GM12892 (cell line): ENCODE measurements at regions not wholly inside any gene's neighbourhood (a gene's known extent, or its start where the extent isn't known, plus 50 kb on each side); places are given as distances from the start of the nearest gene placed in this dataset.

Experiments used
- DNase-seq: peaks from one replicate; pipeline ENCODE4 v3.0.0; 2011; ENCODE audit not compliant: insufficient read length
- FAIRE-seq: peaks from 2 replicates; lab custom pipeline; 2011; peaks lifted over from hg19 to GRCh38; lab: Jason Lieb, UNC
- POLR2A ChIP-seq: IDR thresholded peaks from 2 replicates; pipeline ENCODE4 v1.6.1; 2011; ENCODE audit warnings: low read depth, low read length, control low read depth
- POLR2AphosphoS5 ChIP-seq: IDR thresholded peaks from 2 replicates; pipeline ENCODE4 v1.6.1; 2011; ENCODE audit warnings: low read depth, low read length, control low read depth
- TAF1 ChIP-seq: IDR thresholded peaks from 2 replicates; pipeline ENCODE4 v1.6.1; 2011; ENCODE audit warnings: low read depth, mild to moderate bottlenecking, control low read depth, low read length, borderline replicate concordance

DNA sequence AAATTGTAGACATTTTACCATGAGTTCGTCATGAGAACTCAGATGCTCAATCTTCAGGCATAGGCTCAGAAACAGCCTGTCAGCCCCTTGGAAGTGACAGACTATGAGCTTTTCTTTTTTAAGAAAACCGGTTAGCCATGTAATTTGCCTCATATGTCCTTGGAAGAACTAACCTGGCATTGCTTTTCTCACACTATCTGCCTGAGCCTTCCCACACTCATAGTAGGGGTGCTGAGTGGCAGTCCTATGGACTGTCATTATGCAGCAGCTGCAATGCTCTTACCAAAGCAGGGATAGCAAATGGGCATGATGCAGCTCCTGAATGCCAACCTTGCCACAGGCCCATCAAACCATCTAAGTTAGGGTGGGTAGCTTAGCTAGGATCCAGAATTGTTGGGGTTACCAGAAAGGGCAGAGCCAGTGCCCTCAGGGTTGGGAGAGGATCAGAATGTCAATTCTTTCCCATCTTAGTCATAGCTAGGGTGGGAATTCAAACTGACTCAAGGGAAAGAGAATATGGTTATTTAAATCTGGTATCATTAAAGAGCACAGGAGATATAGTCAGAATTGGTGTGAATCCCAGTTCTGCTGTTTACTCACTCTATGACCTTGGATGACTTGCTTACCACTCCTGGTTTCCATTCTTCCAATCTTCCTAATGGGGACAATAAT, 230.6 kb upstream of the CPEB2 start:
- TF ChIP-seq POLR2A, result no peak
- TF ChIP-seq TAF1, result no peak
- TF ChIP-seq POLR2AphosphoS5, result no peak
- FAIRE-seq (no peak), DNase-seq (no peak)

DNA sequence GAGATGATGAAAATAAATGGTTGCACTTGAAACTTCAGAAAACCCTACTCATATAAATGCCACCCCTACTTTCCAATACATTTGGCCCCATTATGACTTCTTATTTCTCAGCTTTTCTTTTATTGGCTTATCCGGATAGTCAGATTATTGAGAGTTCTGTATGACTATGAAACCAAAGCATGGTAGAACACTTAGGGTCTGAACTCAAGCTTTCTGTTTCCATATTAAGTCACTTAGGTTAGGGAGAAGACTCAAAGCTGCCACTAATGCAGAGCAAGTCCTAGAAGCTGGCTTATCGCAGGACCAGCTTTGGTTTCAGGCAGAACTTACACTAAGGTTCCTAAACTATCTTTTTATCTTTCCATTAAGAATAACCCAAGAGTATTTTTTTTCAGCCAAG, 229.9 kb upstream of the CPEB2 start:
- DNase-seq, result no peak
- FAIRE-seq, result no peak
- no peak for TF ChIP-seq TAF1
- no peak for TF ChIP-seq POLR2AphosphoS5
- no peak for TF ChIP-seq POLR2A

DNA sequence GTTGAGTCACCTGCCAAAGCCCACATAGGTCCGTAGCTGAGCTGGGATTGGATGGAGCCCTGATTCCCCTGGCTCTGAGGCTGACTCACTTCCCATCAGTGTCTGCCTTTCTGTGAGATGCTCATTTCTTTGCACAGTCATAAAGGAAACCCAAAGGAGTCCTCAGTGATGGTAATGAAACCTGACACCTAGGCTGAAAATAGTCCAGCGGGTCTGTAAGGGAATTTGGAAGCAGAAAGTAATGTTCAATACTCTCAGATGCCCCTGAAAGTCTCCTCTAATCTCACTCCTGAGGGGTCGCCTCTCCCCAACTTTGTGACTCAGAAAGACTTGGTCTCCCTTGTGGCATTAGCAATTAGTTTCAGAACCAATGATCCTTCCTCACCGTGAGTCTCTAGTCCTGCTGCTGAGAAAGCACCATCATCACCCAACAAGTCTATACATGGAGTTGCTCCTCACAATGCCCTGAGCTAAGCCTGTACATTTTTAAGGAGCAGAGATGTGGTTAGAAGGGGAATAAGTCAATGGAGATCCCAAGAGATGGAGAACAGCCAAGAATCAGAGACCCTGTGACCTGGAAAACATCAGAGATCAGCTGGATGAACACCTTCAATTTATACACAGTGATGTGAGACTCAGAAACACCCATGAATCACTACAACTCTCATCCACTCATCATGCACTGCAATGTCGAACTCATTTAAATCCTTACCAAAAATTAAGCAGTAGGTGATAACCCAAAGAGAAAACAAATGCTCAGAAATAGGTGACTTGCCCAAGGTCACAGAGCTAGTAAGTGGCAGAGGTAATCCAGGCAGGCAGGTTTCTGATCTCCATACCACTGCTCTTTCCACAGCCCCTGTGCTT, 219.0 kb upstream of the CPEB2 start:
- no peak for TF ChIP-seq TAF1
- no peak for TF ChIP-seq POLR2A
- no peak for TF ChIP-seq POLR2AphosphoS5
- no peak for DNase-seq
- FAIRE-seq, result peak; percentile 85

GRCh38 chr4:14787221-14787620, 215.1 kb upstream of the CPEB2 start:
- FAIRE-seq (no peak), DNase-seq (no peak)
- no peak for TF ChIP-seq POLR2A

DNA sequence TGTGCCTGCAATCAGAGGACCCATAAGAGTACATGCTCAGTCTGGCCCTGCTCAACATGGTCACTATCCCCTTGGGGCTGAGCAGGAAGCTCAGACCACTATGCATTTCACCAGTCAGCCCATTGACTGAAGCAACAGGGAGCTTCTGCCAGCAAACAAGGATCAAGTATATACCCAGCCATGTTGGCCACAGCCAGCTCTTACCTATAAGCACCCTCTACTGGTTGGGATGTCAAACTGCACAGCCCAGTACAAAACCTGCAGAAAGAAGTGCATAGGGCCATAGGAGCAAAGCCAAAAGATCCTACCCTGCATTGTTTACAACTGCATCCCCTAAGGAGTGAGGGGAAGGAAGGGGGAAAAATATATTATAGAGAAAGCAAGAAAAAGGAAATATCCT, 214.4 kb upstream of the CPEB2 start:
- no peak for FAIRE-seq
- TF ChIP-seq POLR2AphosphoS5 (no peak), POLR2A (no peak), TAF1 (no peak)
- no peak for DNase-seq

- TF ChIP-seq TAF1 (no peak), POLR2AphosphoS5 (no peak)
- no peak for DNase-seq
- FAIRE-seq, result no peak
Observed at GRCh38 chr4:14790494-14790893, 211.8 kb upstream of the CPEB2 start.

DNA sequence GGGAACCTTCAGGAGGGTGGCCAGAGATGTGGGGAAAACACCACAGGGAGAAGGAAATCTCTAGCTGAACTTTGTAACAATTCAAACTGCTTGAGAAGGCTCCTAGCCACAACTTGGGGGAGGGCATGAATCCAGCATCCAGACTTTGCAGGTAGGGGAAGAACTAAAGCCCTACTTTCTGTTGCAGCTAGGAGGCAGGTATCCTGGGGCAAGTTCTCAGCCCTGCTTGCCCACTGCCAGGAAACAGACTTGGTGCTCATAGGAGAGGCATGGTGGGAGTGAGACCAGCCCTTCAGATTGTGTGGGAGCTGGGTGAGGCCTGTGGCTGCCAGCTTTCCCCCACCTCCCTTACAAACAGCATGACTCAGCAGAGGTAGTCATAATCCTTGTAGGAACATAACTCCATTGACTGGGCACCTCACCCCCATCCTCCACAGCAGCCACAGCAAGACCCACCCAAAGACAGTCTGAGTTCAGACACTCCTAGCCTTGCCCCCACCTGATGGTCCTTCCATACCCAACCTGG, 209.5 kb upstream of the CPEB2 start:
- TF ChIP-seq POLR2A, result no peak
- TF ChIP-seq POLR2AphosphoS5, result no peak
- no peak for TF ChIP-seq TAF1
- FAIRE-seq (no peak), DNase-seq (no peak)

DNA sequence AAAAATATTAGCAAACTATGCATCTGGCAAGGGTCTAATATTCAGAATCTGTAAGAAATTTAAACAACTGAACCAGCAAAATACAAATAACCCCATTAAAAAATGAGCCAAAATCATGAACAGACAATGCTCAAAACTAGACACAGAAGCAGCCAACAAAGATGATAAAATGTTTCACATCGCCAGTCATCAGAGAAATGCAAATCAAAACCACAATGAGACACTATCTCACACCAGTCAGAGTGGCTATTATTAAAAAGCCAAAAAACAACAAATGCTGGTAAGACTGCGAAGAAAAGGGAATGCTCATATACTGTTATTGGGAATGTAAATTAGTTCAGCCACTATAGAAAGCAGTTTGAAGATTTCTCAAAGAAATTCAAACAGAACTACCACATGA, 201.3 kb upstream of the CPEB2 start:
- DNase-seq, result no peak
- TF ChIP-seq POLR2AphosphoS5 (no peak), POLR2A (no peak)
- FAIRE-seq, result peak; percentile 79

DNA sequence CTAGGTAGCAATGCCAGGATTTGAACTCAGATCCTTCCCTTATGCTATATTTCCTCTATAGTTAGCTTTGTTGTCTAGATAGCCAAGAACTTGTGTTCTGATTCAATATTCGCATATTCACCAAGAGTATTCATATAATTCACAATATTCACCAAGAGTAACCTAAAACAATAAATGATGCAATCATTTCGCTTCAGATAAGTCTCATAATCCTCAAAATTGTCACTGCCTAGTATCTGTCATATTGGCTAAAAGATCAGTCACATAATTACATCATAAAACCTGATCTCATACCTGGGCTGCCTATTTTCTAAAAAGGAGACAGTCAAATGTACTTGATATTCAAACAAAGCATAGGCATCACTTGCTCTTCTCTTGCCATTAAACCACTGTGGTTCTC, 199.7 kb upstream of the CPEB2 start:
- FAIRE-seq (peak; percentile 56), DNase-seq (no peak)
- TF ChIP-seq POLR2AphosphoS5, result no peak
- no peak for TF ChIP-seq TAF1
- no peak for TF ChIP-seq POLR2A

- no peak for TF ChIP-seq TAF1
- no peak for TF ChIP-seq POLR2A
- TF ChIP-seq POLR2AphosphoS5, result no peak
- FAIRE-seq, result no peak
Observed at GRCh38 chr4:14807856-14808255, 194.4 kb upstream of the CPEB2 start.

GRCh38 chr4:14809203-14809602, 193.1 kb upstream of the CPEB2 start:
- FAIRE-seq, result no peak
- no peak for DNase-seq
- TF ChIP-seq POLR2A, result no peak
- no peak for TF ChIP-seq POLR2AphosphoS5
- no peak for TF ChIP-seq TAF1

More at GRCh38 chr4:14807856-14808255, 194.4 kb upstream of the CPEB2 start:
- DNase-seq, result no peak

DNA sequence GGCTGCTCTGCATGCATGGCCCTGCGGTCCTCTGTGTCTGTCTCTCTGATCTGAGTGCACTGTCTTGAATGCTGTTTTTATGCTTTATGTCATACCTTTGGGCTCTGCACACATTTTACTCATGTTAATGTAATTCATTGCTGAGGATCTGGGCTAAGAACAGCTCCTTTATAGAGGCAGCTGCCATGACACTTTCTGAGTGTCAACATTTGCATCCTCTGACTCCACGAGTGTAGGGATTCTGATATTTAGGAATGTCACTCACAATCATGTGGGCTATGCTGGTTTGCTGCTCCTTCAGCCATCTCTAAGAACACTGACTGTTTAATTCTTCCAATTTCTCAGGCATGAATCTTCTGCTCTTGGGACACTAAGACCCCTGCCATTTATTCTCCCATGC, 192.2 kb upstream of the CPEB2 start:
- TF ChIP-seq POLR2A, result no peak
- TF ChIP-seq POLR2AphosphoS5, result no peak
- no peak for TF ChIP-seq TAF1
- DNase-seq (no peak), FAIRE-seq (no peak)
